Activated CD4-positive, CD25-positive, alpha-beta regulatory T cell treated with anti-CD3 and anti-CD28 coated beads, Interleukin-2, amount 50 U/mL, for 72 hours (primary cell): ENCODE measurements at regions not wholly inside any gene's neighbourhood (a gene's known extent, or its start where the extent isn't known, plus 50 kb on each side); places are given as distances from the start of the nearest gene placed in this dataset.

Experiments used
- DNase-seq: peaks from one replicate; pipeline ENCODE4 v3.0.0; 2021

GRCh38 chr11:104830508-104830907 is 67.8 kb downstream of the CASP12 start:
- no peak for DNase-seq

- no peak for DNase-seq
These were observed 68.2 kb downstream of the CASP12 start for GRCh38 chr11:104830080-104830479.

GRCh38 chr11:104826772-104827171 is 71.5 kb downstream of the CASP12 start:
- no peak for DNase-seq

GRCh38 chr11:104823657-104824056 is 74.6 kb downstream of the CASP12 start:
- no peak for DNase-seq

- DNase-seq, result no peak
These were observed 77.8 kb downstream of the CASP12 start for GRCh38 chr11:104820431-104820830.

GRCh38 chr11:104819603-104820002 is 78.7 kb downstream of the CASP12 start:
- no peak for DNase-seq

- DNase-seq, result no peak
These were observed 79.2 kb downstream of the CASP12 start for GRCh38 chr11:104819107-104819506.

GRCh38 chr11:104817973-104818372 is 80.3 kb downstream of the CASP12 start:
- DNase-seq, result no peak

GRCh38 chr11:104813532-104813931 is 84.7 kb downstream of the CASP12 start:
- no peak for DNase-seq

- DNase-seq, result no peak
These were observed 86.0 kb downstream of the CASP12 start for GRCh38 chr11:104812103-104812788.

- no peak for DNase-seq
These were observed 94.5 kb downstream of the CASP12 start for GRCh38 chr11:104803776-104804175.

- no peak for DNase-seq
These were observed 99.0 kb downstream of the CASP12 start for GRCh38 chr11:104799251-104799650.

GRCh38 chr11:104798789-104799188 is 99.5 kb downstream of the CASP12 start:
- DNase-seq, result no peak

GRCh38 chr11:104796301-104796700 is 102.0 kb downstream of the CASP12 start:
- DNase-seq, result no peak

- no peak for DNase-seq
These were observed 102.6 kb downstream of the CASP12 start for GRCh38 chr11:104795501-104796213.

GRCh38 chr11:104792861-104793260 is 105.4 kb downstream of the CASP12 start:
- no peak for DNase-seq

GRCh38 chr11:104791896-104792295 is 106.4 kb downstream of the CASP12 start:
- no peak for DNase-seq

- no peak for DNase-seq
These were observed 113.4 kb downstream of the CASP12 start for GRCh38 chr11:104784684-104785460.

- DNase-seq, result no peak
These were observed 115.0 kb downstream of the CASP12 start for GRCh38 chr11:104783241-104783640.

GRCh38 chr11:104782377-104782754 is 115.9 kb downstream of the CASP12 start:
- DNase-seq, result no peak

GRCh38 chr11:104781719-104782376 is 116.4 kb downstream of the CASP12 start:
- DNase-seq, result no peak

GRCh38 chr11:104781037-104781436 is 117.2 kb downstream of the CASP12 start:
- DNase-seq, result no peak

GRCh38 chr11:104776501-104777170 is 121.6 kb downstream of the CASP12 start:
- no peak for DNase-seq
